ENCODE measurements at regions not wholly inside any gene's neighbourhood (a gene's known extent, or its start where the extent isn't known, plus 50 kb on each side); places are given as distances from the start of the nearest gene placed in this dataset.

DNA sequence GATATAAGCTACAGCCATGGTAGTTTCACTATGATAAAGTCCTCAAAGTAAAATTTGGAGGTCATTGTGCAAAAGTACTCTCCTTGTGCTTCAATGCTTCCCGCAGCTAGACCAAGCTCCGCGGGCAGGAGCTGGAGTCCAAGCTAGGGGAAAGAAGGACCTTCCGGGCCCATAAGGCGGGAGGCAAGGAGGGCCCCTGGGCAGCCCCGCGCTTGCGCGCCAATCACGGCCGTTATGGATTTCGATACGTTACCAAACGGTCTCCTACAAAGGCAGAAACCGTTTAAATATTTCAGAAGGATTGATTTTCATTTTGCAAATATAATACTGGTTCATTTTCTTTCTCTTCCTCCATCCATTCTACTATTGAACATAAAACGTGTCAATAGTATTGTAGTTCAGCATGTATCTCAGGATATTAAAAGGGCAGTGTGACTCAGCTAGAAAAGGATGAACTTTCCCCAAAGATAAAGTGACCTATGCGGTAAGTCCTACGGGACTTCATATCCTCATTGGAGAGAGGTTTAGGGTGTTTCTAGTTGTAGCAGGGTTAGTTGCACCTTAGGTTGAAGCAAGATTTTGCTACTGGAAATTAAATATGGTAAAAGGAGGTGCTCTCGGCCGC lies 128.0 kb downstream of the KIF20B start:
- no peak for DNase-seq (ENCODE audit: low read depth)
- H3K4me3 ChIP-seq (ENCODE audit: control insufficient read depth, low read depth, low read length), result no peak overlapping the region
- TF ChIP-seq, protein P1, sequence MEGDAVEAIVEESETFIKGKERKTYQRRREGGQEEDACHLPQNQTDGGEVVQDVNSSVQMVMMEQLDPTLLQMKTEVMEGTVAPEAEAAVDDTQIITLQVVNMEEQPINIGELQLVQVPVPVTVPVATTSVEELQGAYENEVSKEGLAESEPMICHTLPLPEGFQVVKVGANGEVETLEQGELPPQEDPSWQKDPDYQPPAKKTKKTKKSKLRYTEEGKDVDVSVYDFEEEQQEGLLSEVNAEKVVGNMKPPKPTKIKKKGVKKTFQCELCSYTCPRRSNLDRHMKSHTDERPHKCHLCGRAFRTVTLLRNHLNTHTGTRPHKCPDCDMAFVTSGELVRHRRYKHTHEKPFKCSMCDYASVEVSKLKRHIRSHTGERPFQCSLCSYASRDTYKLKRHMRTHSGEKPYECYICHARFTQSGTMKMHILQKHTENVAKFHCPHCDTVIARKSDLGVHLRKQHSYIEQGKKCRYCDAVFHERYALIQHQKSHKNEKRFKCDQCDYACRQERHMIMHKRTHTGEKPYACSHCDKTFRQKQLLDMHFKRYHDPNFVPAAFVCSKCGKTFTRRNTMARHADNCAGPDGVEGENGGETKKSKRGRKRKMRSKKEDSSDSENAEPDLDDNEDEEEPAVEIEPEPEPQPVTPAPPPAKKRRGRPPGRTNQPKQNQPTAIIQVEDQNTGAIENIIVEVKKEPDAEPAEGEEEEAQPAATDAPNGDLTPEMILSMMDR (IDR thresholded peaks at IDR 0.05; ENCODE audit: control insufficient read depth, insufficient read depth, low read depth, low read length, missing control alignments), result no peak

DNA sequence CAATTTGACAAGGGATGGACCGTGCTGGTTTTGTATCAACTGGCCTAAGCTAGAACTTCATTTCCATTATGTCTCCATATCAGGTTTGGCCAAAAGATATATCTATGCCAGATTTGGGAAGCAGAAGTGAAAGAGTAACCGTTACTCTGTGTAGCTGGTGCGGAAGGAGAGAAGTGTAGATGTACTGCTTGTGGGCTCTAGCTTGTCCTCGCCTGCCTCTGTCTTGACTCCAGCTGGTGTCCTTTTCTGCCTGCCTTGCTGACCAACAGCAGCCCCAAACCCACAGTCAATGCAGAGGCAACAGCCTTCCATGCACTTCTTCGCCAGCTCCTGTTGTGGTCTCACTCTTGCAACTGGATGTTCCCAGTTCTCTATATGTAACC lies 128.5 kb downstream of the KIF20B start:
- DNase-seq (ENCODE audit: low read depth), result no peak
- no peak overlapping the region for H3K4me3 ChIP-seq (ENCODE audit: control insufficient read depth, low read depth, low read length)
- TF ChIP-seq, protein P1 (IDR thresholded peaks at IDR 0.05; ENCODE audit: control insufficient read depth, insufficient read depth, low read depth, low read length, missing control alignments), result no peak

DNA sequence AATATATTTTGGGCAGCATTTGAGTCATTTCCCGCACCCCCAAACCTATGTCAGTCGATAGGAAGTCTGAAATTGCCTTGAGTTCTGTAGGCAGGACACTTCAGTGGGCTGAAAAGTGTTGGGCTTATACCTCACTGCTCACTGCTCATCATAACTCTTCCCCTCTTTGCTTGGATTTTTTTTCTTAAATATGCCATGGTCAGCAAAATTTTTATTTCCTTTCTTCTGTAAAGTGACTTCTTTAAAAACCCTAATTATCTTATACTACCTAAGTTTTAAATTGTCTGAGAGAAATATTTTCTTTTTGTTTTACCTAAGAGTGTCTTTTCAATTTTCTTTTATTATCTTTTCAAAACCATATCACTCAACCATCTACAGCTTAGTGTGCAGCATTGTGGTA lies 129.2 kb downstream of the KIF20B start:
- no peak for DNase-seq (ENCODE audit: low read depth)
- H3K4me3 ChIP-seq (ENCODE audit: control insufficient read depth, low read depth, low read length), result no peak overlapping the region
- TF ChIP-seq, protein P1 (IDR thresholded peaks at IDR 0.05; ENCODE audit: control insufficient read depth, insufficient read depth, low read depth, low read length, missing control alignments), result no peak

DNA sequence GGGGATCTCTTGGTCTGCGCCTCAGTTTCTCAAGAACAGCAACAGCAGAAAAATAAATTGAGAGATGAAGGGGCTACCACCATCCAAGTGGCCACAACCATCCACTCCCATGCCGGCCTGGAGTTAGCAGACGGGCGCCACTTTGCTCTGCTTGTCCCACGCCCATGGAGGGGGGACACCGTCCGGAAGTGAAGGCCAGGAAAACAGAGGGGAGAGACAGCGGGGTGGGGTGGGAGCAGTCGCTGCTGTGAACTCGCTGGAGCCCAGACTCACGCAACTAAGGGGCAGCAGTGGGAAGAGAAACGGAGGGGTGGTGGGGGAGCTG lies 135.4 kb downstream of the KIF20B start:
- TF ChIP-seq, protein P1 (IDR thresholded peaks at IDR 0.05; ENCODE audit: control insufficient read depth, insufficient read depth, low read depth, low read length, missing control alignments), result no peak
- peak overlapping the region; percentile 41 for H3K4me3 ChIP-seq (ENCODE audit: control insufficient read depth, low read depth, low read length)
- no peak for DNase-seq (ENCODE audit: low read depth)

DNA sequence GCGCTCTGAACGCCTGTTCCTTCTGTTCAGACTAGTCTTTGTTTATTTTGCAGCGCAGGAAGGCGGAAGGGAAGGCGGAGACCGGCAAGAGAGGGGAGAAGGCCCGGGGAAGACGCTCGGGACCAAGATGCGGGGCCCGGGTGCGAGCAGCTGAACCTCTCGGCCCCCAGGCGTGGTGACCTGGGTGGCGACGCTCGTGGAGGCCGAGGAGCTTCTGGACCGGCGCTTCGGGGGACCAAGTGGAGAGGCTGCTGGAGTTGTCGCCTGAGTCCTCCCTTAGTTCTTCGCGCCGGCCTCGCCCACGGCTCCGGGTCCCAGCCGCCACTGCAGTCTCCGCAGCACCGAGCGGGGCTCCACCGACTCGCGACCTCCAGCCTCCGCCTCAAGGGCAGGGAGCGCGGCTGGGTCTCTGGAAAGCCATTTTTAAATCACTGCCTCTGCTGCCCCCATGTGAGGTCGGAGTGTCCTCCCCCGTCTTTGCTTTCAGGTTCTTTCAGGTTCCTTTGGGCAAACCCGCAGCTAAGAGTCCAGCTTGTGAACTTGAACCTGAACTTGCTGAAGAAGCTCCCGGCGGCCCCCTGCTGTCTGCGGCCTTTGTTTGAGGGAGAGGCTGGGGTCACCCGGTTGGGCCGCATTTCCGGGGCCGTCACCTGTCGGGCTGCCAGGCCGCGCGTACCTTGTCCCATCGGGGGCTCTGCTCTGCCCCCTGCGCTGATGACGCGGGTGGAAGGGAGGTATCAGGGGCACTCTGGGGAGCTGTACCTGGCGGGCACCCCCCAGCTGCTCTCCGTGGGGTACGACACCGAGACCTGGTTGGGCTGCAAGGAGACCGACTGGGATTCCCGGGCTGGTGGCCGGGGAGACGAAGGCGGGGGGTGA lies 136.0 kb downstream of the KIF20B start:
- no peak for DNase-seq (ENCODE audit: low read depth)
- peak overlapping the region; percentile 41 for H3K4me3 ChIP-seq (ENCODE audit: control insufficient read depth, low read depth, low read length)
- TF ChIP-seq, protein P1 (IDR thresholded peaks at IDR 0.05; ENCODE audit: control insufficient read depth, insufficient read depth, low read depth, low read length, missing control alignments), result peak; percentile 13

DNA sequence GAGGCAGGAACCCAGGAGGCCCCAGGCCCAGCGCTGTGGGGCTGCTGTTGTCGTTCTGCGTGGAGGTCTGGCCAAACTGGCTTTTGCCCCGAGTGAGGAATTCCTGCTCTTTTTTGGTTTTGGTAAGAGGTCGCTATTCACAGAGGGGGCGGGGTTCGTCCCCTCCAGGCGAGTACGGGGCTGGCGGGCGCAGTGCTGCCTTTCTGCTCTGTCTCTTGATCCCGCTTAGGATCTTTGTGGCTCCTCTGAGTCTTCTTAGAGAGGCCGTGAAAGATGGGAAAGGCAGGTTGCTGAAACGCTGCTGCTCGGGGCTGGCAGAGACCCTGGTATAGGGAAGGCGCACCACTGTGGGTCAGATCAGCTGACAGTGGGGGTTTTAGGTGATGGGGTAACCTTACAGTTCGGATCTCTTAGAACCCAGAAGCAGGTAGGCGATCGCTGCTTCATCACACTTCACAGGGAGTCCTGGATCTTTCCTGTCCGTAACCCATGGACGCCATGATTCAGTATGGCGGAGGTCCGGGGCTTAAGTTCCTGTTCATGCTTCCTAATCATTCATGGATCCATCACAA lies 136.7 kb downstream of the KIF20B start:
- H3K4me3 ChIP-seq (ENCODE audit: control insufficient read depth, low read depth, low read length), result peak overlapping the region; percentile 41
- TF ChIP-seq, protein P1 (IDR thresholded peaks at IDR 0.05; ENCODE audit: control insufficient read depth, insufficient read depth, low read depth, low read length, missing control alignments), result no peak

More for the DNA sequence above, 136.7 kb downstream of the KIF20B start:
- DNase-seq (ENCODE audit: low read depth), result no peak

All from AG09309 (cell line).